ENCODE measurements at regions not wholly inside any gene's neighbourhood (a gene's known extent, or its start where the extent isn't known, plus 50 kb on each side); places are given as distances from the start of the nearest gene placed in this dataset.
A peak's percentile ranks its signal among the peaks of the same experiment; 100 is the strongest.

- H3K27ac ChIP-seq (ENCODE audit: low read length): no peak overlapping the region
- no peaks in the 10 kb centered on the region for H3K9me3 ChIP-seq (ENCODE audit: low read length)
- H3K4me1 ChIP-seq (ENCODE audit: low read length): peaks cover 8% of the 10 kb centered on the region
- no peak for DNase-seq
- H4K20me1 ChIP-seq (ENCODE audit: insufficient read depth, low read depth, low read length): no peaks in the 10 kb centered on the region
- no peaks in the 10 kb centered on the region for H3K36me3 ChIP-seq (ENCODE audit: insufficient read depth, low read length)
- no peaks in the 10 kb centered on the region for H3K9me2 ChIP-seq (replicated peaks; ENCODE audit: insufficient read depth, low read length)
- no peaks in the 10 kb centered on the region for H3K27me3 ChIP-seq (ENCODE audit: low read length)
- H3K4me2 ChIP-seq (ENCODE audit: low read depth, low read length, poor library complexity, severe bottlenecking): no peak overlapping the region
- no peak overlapping the region for H3K4me3 ChIP-seq (ENCODE audit: low read length)
- no peak overlapping the region for H2AFZ ChIP-seq (ENCODE audit: low read length)
- H3K9ac ChIP-seq (ENCODE audit: low read length): no peak overlapping the region
- H3K79me2 ChIP-seq (ENCODE audit: low read length): no peaks in the 10 kb centered on the region
Observed at GRCh38 chr1:19591482-19592091, 52.5 kb upstream of the NBL1 start.

GRCh38 chr1:19585507-19585906, 58.6 kb upstream of the NBL1 start:
- no peaks in the 10 kb centered on the region for H3K4me1 ChIP-seq (ENCODE audit: low read length)
- DNase-seq: no peak
- no peak overlapping the region for H3K4me3 ChIP-seq (ENCODE audit: low read length)
- H3K36me3 ChIP-seq (ENCODE audit: insufficient read depth, low read length): no peaks in the 10 kb centered on the region
- H3K9ac ChIP-seq (ENCODE audit: low read length): no peak overlapping the region
- H2AFZ ChIP-seq (ENCODE audit: low read length): no peak overlapping the region
- H3K9me2 ChIP-seq (replicated peaks; ENCODE audit: insufficient read depth, low read length): no peaks in the 10 kb centered on the region
- H3K27ac ChIP-seq (ENCODE audit: low read length): no peak overlapping the region
- no peaks in the 10 kb centered on the region for H3K79me2 ChIP-seq (ENCODE audit: low read length)
- H3K4me2 ChIP-seq (ENCODE audit: low read depth, low read length, poor library complexity, severe bottlenecking): no peak overlapping the region
- no peaks in the 10 kb centered on the region for H4K20me1 ChIP-seq (ENCODE audit: insufficient read depth, low read depth, low read length)
- no peaks in the 10 kb centered on the region for H3K9me3 ChIP-seq (ENCODE audit: low read length)
- H3K27me3 ChIP-seq (ENCODE audit: low read length): no peaks in the 10 kb centered on the region

GRCh38 chr1:19582318-19582717, 61.8 kb upstream of the NBL1 start:
- Histone ChIP-seq H3K4me1 (ENCODE audit: low read length) (no peaks in the 10 kb centered on the region), H3K9ac (ENCODE audit: low read length) (no peak overlapping the region), H3K27me3 (ENCODE audit: low read length) (no peaks in the 10 kb centered on the region), H3K9me2 (replicated peaks; ENCODE audit: insufficient read depth, low read length) (no peaks in the 10 kb centered on the region), H3K4me2 (ENCODE audit: low read depth, low read length, poor library complexity, severe bottlenecking) (no peak overlapping the region), H3K9me3 (ENCODE audit: low read length) (no peaks in the 10 kb centered on the region), H3K36me3 (ENCODE audit: insufficient read depth, low read length) (no peaks in the 10 kb centered on the region), H3K79me2 (ENCODE audit: low read length) (no peaks in the 10 kb centered on the region), H3K4me3 (ENCODE audit: low read length) (no peak overlapping the region), H2AFZ (ENCODE audit: low read length) (no peak overlapping the region), H4K20me1 (ENCODE audit: insufficient read depth, low read depth, low read length) (no peaks in the 10 kb centered on the region), H3K27ac (ENCODE audit: low read length) (no peak overlapping the region)
- DNase-seq: peak; percentile 90

GRCh38 chr1:19581381-19581780, 62.7 kb upstream of the NBL1 start:
- Histone ChIP-seq H3K9me3 (ENCODE audit: low read length) (no peaks in the 10 kb centered on the region), H3K36me3 (ENCODE audit: insufficient read depth, low read length) (no peaks in the 10 kb centered on the region), H3K4me3 (ENCODE audit: low read length) (no peak overlapping the region), H3K4me1 (ENCODE audit: low read length) (no peaks in the 10 kb centered on the region), H3K27ac (ENCODE audit: low read length) (no peak overlapping the region), H2AFZ (ENCODE audit: low read length) (no peak overlapping the region), H3K9ac (ENCODE audit: low read length) (no peak overlapping the region), H3K4me2 (ENCODE audit: low read depth, low read length, poor library complexity, severe bottlenecking) (no peak overlapping the region), H3K27me3 (ENCODE audit: low read length) (no peaks in the 10 kb centered on the region), H3K9me2 (replicated peaks; ENCODE audit: insufficient read depth, low read length) (no peaks in the 10 kb centered on the region), H3K79me2 (ENCODE audit: low read length) (no peaks in the 10 kb centered on the region), H4K20me1 (ENCODE audit: insufficient read depth, low read depth, low read length) (no peaks in the 10 kb centered on the region)
- no peak for DNase-seq

- Histone ChIP-seq H2AFZ (ENCODE audit: low read length) (no peak overlapping the region), H3K79me2 (ENCODE audit: low read length) (no peaks in the 10 kb centered on the region), H4K20me1 (ENCODE audit: insufficient read depth, low read depth, low read length) (no peaks in the 10 kb centered on the region), H3K27me3 (ENCODE audit: low read length) (no peaks in the 10 kb centered on the region), H3K9me3 (ENCODE audit: low read length) (no peaks in the 10 kb centered on the region), H3K4me3 (ENCODE audit: low read length) (no peak overlapping the region), H3K4me2 (ENCODE audit: low read depth, low read length, poor library complexity, severe bottlenecking) (no peak overlapping the region), H3K9ac (ENCODE audit: low read length) (no peak overlapping the region), H3K27ac (ENCODE audit: low read length) (no peak overlapping the region), H3K9me2 (replicated peaks; ENCODE audit: insufficient read depth, low read length) (no peaks in the 10 kb centered on the region), H3K4me1 (ENCODE audit: low read length) (no peaks in the 10 kb centered on the region), H3K36me3 (ENCODE audit: insufficient read depth, low read length) (no peaks in the 10 kb centered on the region)
- no peak for DNase-seq
Observed at GRCh38 chr1:19577561-19577960, 66.5 kb upstream of the NBL1 start.

GRCh38 chr1:19577036-19577435, 67.1 kb upstream of the NBL1 start:
- Histone ChIP-seq H2AFZ (ENCODE audit: low read length) (no peak overlapping the region), H3K4me1 (ENCODE audit: low read length) (no peaks in the 10 kb centered on the region), H3K4me3 (ENCODE audit: low read length) (no peak overlapping the region), H3K27me3 (ENCODE audit: low read length) (no peaks in the 10 kb centered on the region), H3K4me2 (ENCODE audit: low read depth, low read length, poor library complexity, severe bottlenecking) (no peak overlapping the region), H3K9me2 (replicated peaks; ENCODE audit: insufficient read depth, low read length) (no peaks in the 10 kb centered on the region), H3K36me3 (ENCODE audit: insufficient read depth, low read length) (no peaks in the 10 kb centered on the region), H4K20me1 (ENCODE audit: insufficient read depth, low read depth, low read length) (no peaks in the 10 kb centered on the region), H3K79me2 (ENCODE audit: low read length) (no peaks in the 10 kb centered on the region), H3K27ac (ENCODE audit: low read length) (no peak overlapping the region), H3K9me3 (ENCODE audit: low read length) (no peaks in the 10 kb centered on the region), H3K9ac (ENCODE audit: low read length) (no peak overlapping the region)
- DNase-seq: no peak

GRCh38 chr1:19569786-19570185, 74.3 kb upstream of the NBL1 start:
- no peaks in the 10 kb centered on the region for H3K79me2 ChIP-seq (ENCODE audit: low read length)
- no peak overlapping the region for H3K27ac ChIP-seq (ENCODE audit: low read length)
- H3K9me3 ChIP-seq (ENCODE audit: low read length): no peaks in the 10 kb centered on the region
- H2AFZ ChIP-seq (ENCODE audit: low read length): no peak overlapping the region
- DNase-seq: no peak
- H3K4me1 ChIP-seq (ENCODE audit: low read length): no peaks in the 10 kb centered on the region
- no peaks in the 10 kb centered on the region for H3K9me2 ChIP-seq (replicated peaks; ENCODE audit: insufficient read depth, low read length)
- no peaks in the 10 kb centered on the region for H3K36me3 ChIP-seq (ENCODE audit: insufficient read depth, low read length)
- no peak overlapping the region for H3K4me2 ChIP-seq (ENCODE audit: low read depth, low read length, poor library complexity, severe bottlenecking)
- H3K4me3 ChIP-seq (ENCODE audit: low read length): no peak overlapping the region
- no peak overlapping the region for H3K9ac ChIP-seq (ENCODE audit: low read length)
- H3K27me3 ChIP-seq (ENCODE audit: low read length): no peaks in the 10 kb centered on the region
- H4K20me1 ChIP-seq (ENCODE audit: insufficient read depth, low read depth, low read length): no peaks in the 10 kb centered on the region

GRCh38 chr1:19567041-19567440, 77.1 kb upstream of the NBL1 start:
- Histone ChIP-seq H3K9ac (ENCODE audit: low read length) (no peak overlapping the region), H3K4me1 (ENCODE audit: low read length) (no peaks in the 10 kb centered on the region), H3K36me3 (ENCODE audit: insufficient read depth, low read length) (no peaks in the 10 kb centered on the region), H4K20me1 (ENCODE audit: insufficient read depth, low read depth, low read length) (no peaks in the 10 kb centered on the region), H3K4me3 (ENCODE audit: low read length) (no peak overlapping the region), H3K9me3 (ENCODE audit: low read length) (no peaks in the 10 kb centered on the region), H3K4me2 (ENCODE audit: low read depth, low read length, poor library complexity, severe bottlenecking) (no peak overlapping the region), H3K27ac (ENCODE audit: low read length) (no peak overlapping the region), H3K79me2 (ENCODE audit: low read length) (no peaks in the 10 kb centered on the region), H2AFZ (ENCODE audit: low read length) (no peak overlapping the region), H3K9me2 (replicated peaks; ENCODE audit: insufficient read depth, low read length) (no peaks in the 10 kb centered on the region), H3K27me3 (ENCODE audit: low read length) (no peaks in the 10 kb centered on the region)
- no peak for DNase-seq

- no peaks in the 10 kb centered on the region for H3K27me3 ChIP-seq (ENCODE audit: low read length)
- H3K36me3 ChIP-seq (ENCODE audit: insufficient read depth, low read length): no peaks in the 10 kb centered on the region
- H3K9ac ChIP-seq (ENCODE audit: low read length): no peak overlapping the region
- no peaks in the 10 kb centered on the region for H4K20me1 ChIP-seq (ENCODE audit: insufficient read depth, low read depth, low read length)
- H3K4me2 ChIP-seq (ENCODE audit: low read depth, low read length, poor library complexity, severe bottlenecking): no peak overlapping the region
- H3K4me3 ChIP-seq (ENCODE audit: low read length): no peak overlapping the region
- H3K9me2 ChIP-seq (replicated peaks; ENCODE audit: insufficient read depth, low read length): no peaks in the 10 kb centered on the region
- H3K4me1 ChIP-seq (ENCODE audit: low read length): no peaks in the 10 kb centered on the region
- H3K9me3 ChIP-seq (ENCODE audit: low read length): no peaks in the 10 kb centered on the region
- no peak overlapping the region for H2AFZ ChIP-seq (ENCODE audit: low read length)
- H3K27ac ChIP-seq (ENCODE audit: low read length): no peak overlapping the region
- no peaks in the 10 kb centered on the region for H3K79me2 ChIP-seq (ENCODE audit: low read length)
- no peak for DNase-seq
Observed at GRCh38 chr1:19564366-19564765, 79.0 kb upstream of the CAPZB start.

Data from Karpas-422 (cell line).